ENCODE measurements at regions not wholly inside any gene's neighbourhood (a gene's known extent, or its start where the extent isn't known, plus 50 kb on each side); places are given as distances from the start of the nearest gene placed in this dataset.

GRCh38 chr13:80787604-80788003 is 446.7 kb upstream of the SPRY2 start:
- intact Hi-C loops (cut with micrococcal nuclease) = no loop called here
- H3K4me3 Mint-ChIP-seq = no peak overlapping the region
- Histone ChIP-seq H4K20me1 (ENCODE audit: insufficient read depth, low read length) (no peaks in the 10 kb centered on the region), H3K9ac (ENCODE audit: insufficient read depth, low read length, poor library complexity, severe bottlenecking) (no peak overlapping the region), H3K36me3 (replicated peaks in 1 of 2; ENCODE audit: control insufficient read depth in 1 of 2, insufficient read depth in 2 of 2, low read length in 2 of 2) (no peaks in the 10 kb centered on the region), H3K4me1 (ENCODE audit: control insufficient read depth in 1 of 2, insufficient read depth in 2 of 2, low read length in 2 of 2) (no peaks in the 10 kb centered on the region), H2AFZ (ENCODE audit: insufficient read depth, low read depth, low read length, poor library complexity, severe bottlenecking) (no peak overlapping the region), H3K9me3 (replicated peaks in 1 of 2; ENCODE audit: control insufficient read depth in 1 of 2, insufficient read depth in 1 of 2, low read length in 2 of 2) (no peaks in the 10 kb centered on the region), H3K4me2 (replicated peaks; ENCODE audit: extremely low read depth, low read length, poor library complexity, severe bottlenecking) (no peak overlapping the region), H3K4me3 (replicated peaks in 1 of 3; ENCODE audit: low read depth in 2 of 3, low read length in 3 of 3) (no peak overlapping the region), H3K27me3 (ENCODE audit: control insufficient read depth in 2 of 2, insufficient read depth in 2 of 2, low read length in 2 of 2) (no peaks in the 10 kb centered on the region), H3K79me2 (ENCODE audit: insufficient read depth, low read length) (no peaks in the 10 kb centered on the region), H3K27ac (ENCODE audit: low read depth in 1 of 2, low read length in 2 of 2) (no peak overlapping the region)
- H3K27me3 Mint-ChIP-seq (ENCODE audit: low read depth in 3 of 3) = no peaks in the 10 kb centered on the region
- no peak overlapping the region for H3K27ac Mint-ChIP-seq
- WGBS (ENCODE audit: insufficient coverage) = no CpG with 5 or more reads among the region's 1 CpG
- peaks cover 0 to 9% (median 2%) of the 10 kb centered on the region in 7 donors for H3K9me3 Mint-ChIP-seq
- no peak for DNase-seq
- H3K36me3 Mint-ChIP-seq = no peaks in the 10 kb centered on the region
- H3K4me1 Mint-ChIP-seq = no peaks in the 10 kb centered on the region
- no peak for TF ChIP-seq CTCF (IDR thresholded peaks at IDR 0.05)

DNA sequence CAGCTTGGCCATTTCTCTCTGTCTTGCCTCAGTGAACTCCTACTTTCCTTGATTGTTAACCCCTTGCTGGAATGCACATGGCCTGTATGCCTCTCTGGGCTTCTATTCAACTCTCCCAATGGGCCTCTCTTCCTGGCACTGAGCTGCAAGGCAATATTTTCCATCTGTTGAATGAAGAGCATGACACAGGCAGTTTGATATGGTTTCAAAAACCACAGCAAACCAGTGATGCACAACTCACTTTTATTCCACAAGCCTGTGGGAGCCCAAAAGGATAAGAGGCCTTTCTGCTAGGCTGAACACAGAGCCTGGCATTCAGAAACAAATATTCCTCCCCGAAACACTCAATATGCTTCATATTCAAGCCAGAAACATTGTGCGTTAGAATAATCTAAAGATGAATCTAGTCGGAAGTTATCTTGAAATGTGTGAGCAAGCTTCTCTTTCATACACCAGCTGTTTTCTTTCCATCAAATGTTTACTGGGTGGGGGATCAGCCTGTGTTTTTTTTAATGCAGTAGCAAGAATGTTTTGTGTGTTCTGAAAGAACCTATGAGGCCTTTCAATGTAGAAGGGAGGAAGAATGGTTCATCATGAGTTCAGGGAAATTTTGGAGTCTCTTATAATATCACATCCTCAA is 443.1 kb upstream of the SPRY2 start:
- Histone ChIP-seq H3K4me2 (replicated peaks; ENCODE audit: extremely low read depth, low read length, poor library complexity, severe bottlenecking) (no peak overlapping the region), H3K27me3 (ENCODE audit: control insufficient read depth in 2 of 2, insufficient read depth in 2 of 2, low read length in 2 of 2) (no peaks in the 10 kb centered on the region), H3K9ac (ENCODE audit: insufficient read depth, low read length, poor library complexity, severe bottlenecking) (no peak overlapping the region), H3K9me3 (replicated peaks in 1 of 2; ENCODE audit: control insufficient read depth in 1 of 2, insufficient read depth in 1 of 2, low read length in 2 of 2) (no peaks in the 10 kb centered on the region), H3K4me1 (ENCODE audit: control insufficient read depth in 1 of 2, insufficient read depth in 2 of 2, low read length in 2 of 2) (no peaks in the 10 kb centered on the region), H3K79me2 (ENCODE audit: insufficient read depth, low read length) (no peaks in the 10 kb centered on the region), H3K27ac (ENCODE audit: low read depth in 1 of 2, low read length in 2 of 2) (no peak overlapping the region), H3K36me3 (replicated peaks in 1 of 2; ENCODE audit: control insufficient read depth in 1 of 2, insufficient read depth in 2 of 2, low read length in 2 of 2) (no peaks in the 10 kb centered on the region), H3K4me3 (replicated peaks in 1 of 3; ENCODE audit: low read depth in 2 of 3, low read length in 3 of 3) (no peak overlapping the region), H4K20me1 (ENCODE audit: insufficient read depth, low read length) (no peaks in the 10 kb centered on the region), H2AFZ (ENCODE audit: insufficient read depth, low read depth, low read length, poor library complexity, severe bottlenecking) (no peak overlapping the region)
- intact Hi-C loops (cut with micrococcal nuclease) = no loop called here
- no peaks in the 10 kb centered on the region for H3K36me3 Mint-ChIP-seq
- H3K27me3 Mint-ChIP-seq (ENCODE audit: low read depth in 3 of 3) = no peaks in the 10 kb centered on the region
- no peaks in the 10 kb centered on the region for H3K4me1 Mint-ChIP-seq
- no peak overlapping the region for H3K4me3 Mint-ChIP-seq
- DNase-seq = no peak
- H3K9me3 Mint-ChIP-seq = peaks cover 0 to 4% (median 1%) of the 10 kb centered on the region in 7 donors
- no peak for TF ChIP-seq CTCF (IDR thresholded peaks at IDR 0.05)
- no peak overlapping the region for H3K27ac Mint-ChIP-seq
- WGBS (ENCODE audit: insufficient coverage) = no CpG with 5 or more reads among the region's 3 CpGs

Measured in CD14-positive monocyte (primary cell).